ENCODE measurements at regions not wholly inside any gene's neighbourhood (a gene's known extent, or its start where the extent isn't known, plus 50 kb on each side); places are given as distances from the start of the nearest gene placed in this dataset.

GRCh38 chr5:165739079-165739741, 2233.8 kb downstream of the MAT2B start:
- no peak overlapping the region for H3K4me3 ChIP-seq (ENCODE audit: insufficient read depth, low read depth, low read length, poor library complexity, severe bottlenecking)
- no peaks in the 10 kb centered on the region for H3K27me3 ChIP-seq (replicated peaks; ENCODE audit: control insufficient read depth, insufficient read depth, low read length, poor library complexity, severe bottlenecking)
- no peaks in the 10 kb centered on the region for H3K9me3 ChIP-seq (ENCODE audit: control insufficient read depth, low read length)
- no peak for DNase-seq
- no peak overlapping the region for H3K27ac ChIP-seq (ENCODE audit: insufficient read depth, low read length, poor library complexity, severe bottlenecking)
- H3K36me3 ChIP-seq (ENCODE audit: control insufficient read depth, insufficient read depth, low read length), result no peaks in the 10 kb centered on the region
- H3K4me1 ChIP-seq (ENCODE audit: control insufficient read depth, insufficient read depth, low read length, poor library complexity, severe bottlenecking), result no peaks in the 10 kb centered on the region

- Histone ChIP-seq H3K36me3 (ENCODE audit: control insufficient read depth, insufficient read depth, low read length) (no peaks in the 10 kb centered on the region), H3K4me1 (ENCODE audit: control insufficient read depth, insufficient read depth, low read length, poor library complexity, severe bottlenecking) (no peaks in the 10 kb centered on the region), H3K27ac (ENCODE audit: insufficient read depth, low read length, poor library complexity, severe bottlenecking) (no peak overlapping the region), H3K4me3 (ENCODE audit: insufficient read depth, low read depth, low read length, poor library complexity, severe bottlenecking) (no peak overlapping the region), H3K27me3 (replicated peaks; ENCODE audit: control insufficient read depth, insufficient read depth, low read length, poor library complexity, severe bottlenecking) (no peaks in the 10 kb centered on the region), H3K9me3 (ENCODE audit: control insufficient read depth, low read length) (no peaks in the 10 kb centered on the region)
- no peak for DNase-seq
Observed at GRCh38 chr5:165757791-165758190, 2252.4 kb downstream of the MAT2B start.

- no peaks in the 10 kb centered on the region for H3K27me3 ChIP-seq (replicated peaks; ENCODE audit: control insufficient read depth, insufficient read depth, low read length, poor library complexity, severe bottlenecking)
- no peak overlapping the region for H3K27ac ChIP-seq (ENCODE audit: insufficient read depth, low read length, poor library complexity, severe bottlenecking)
Observed at GRCh38 chr5:165775111-165775510, 2269.7 kb downstream of the MAT2B start.

GRCh38 chr5:165779505-165779904, 2274.1 kb downstream of the MAT2B start:
- Histone ChIP-seq H3K27me3 (replicated peaks; ENCODE audit: control insufficient read depth, insufficient read depth, low read length, poor library complexity, severe bottlenecking) (no peaks in the 10 kb centered on the region), H3K36me3 (ENCODE audit: control insufficient read depth, insufficient read depth, low read length) (no peaks in the 10 kb centered on the region), H3K27ac (ENCODE audit: insufficient read depth, low read length, poor library complexity, severe bottlenecking) (no peak overlapping the region), H3K9me3 (ENCODE audit: control insufficient read depth, low read length) (no peaks in the 10 kb centered on the region), H3K4me3 (ENCODE audit: insufficient read depth, low read depth, low read length, poor library complexity, severe bottlenecking) (no peak overlapping the region), H3K4me1 (ENCODE audit: control insufficient read depth, insufficient read depth, low read length, poor library complexity, severe bottlenecking) (no peaks in the 10 kb centered on the region)
- no peak for DNase-seq

More at GRCh38 chr5:165775111-165775510, 2269.7 kb downstream of the MAT2B start:
- DNase-seq, result no peak
- Histone ChIP-seq H3K4me3 (ENCODE audit: insufficient read depth, low read depth, low read length, poor library complexity, severe bottlenecking) (no peak overlapping the region), H3K4me1 (ENCODE audit: control insufficient read depth, insufficient read depth, low read length, poor library complexity, severe bottlenecking) (no peaks in the 10 kb centered on the region), H3K36me3 (ENCODE audit: control insufficient read depth, insufficient read depth, low read length) (no peaks in the 10 kb centered on the region), H3K9me3 (ENCODE audit: control insufficient read depth, low read length) (no peaks in the 10 kb centered on the region)

- Histone ChIP-seq H3K27me3 (replicated peaks; ENCODE audit: control insufficient read depth, insufficient read depth, low read length, poor library complexity, severe bottlenecking) (no peaks in the 10 kb centered on the region), H3K9me3 (ENCODE audit: control insufficient read depth, low read length) (no peaks in the 10 kb centered on the region), H3K4me1 (ENCODE audit: control insufficient read depth, insufficient read depth, low read length, poor library complexity, severe bottlenecking) (no peaks in the 10 kb centered on the region), H3K36me3 (ENCODE audit: control insufficient read depth, insufficient read depth, low read length) (no peaks in the 10 kb centered on the region), H3K4me3 (ENCODE audit: insufficient read depth, low read depth, low read length, poor library complexity, severe bottlenecking) (no peak overlapping the region), H3K27ac (ENCODE audit: insufficient read depth, low read length, poor library complexity, severe bottlenecking) (no peak overlapping the region)
- DNase-seq, result no peak
Observed at GRCh38 chr5:165780901-165781300, 2275.5 kb downstream of the MAT2B start.

GRCh38 chr5:165781738-165782137, 2276.3 kb downstream of the MAT2B start:
- H3K36me3 ChIP-seq (ENCODE audit: control insufficient read depth, insufficient read depth, low read length), result no peaks in the 10 kb centered on the region
- DNase-seq, result no peak
- no peak overlapping the region for H3K4me3 ChIP-seq (ENCODE audit: insufficient read depth, low read depth, low read length, poor library complexity, severe bottlenecking)
- no peak overlapping the region for H3K27ac ChIP-seq (ENCODE audit: insufficient read depth, low read length, poor library complexity, severe bottlenecking)
- no peaks in the 10 kb centered on the region for H3K4me1 ChIP-seq (ENCODE audit: control insufficient read depth, insufficient read depth, low read length, poor library complexity, severe bottlenecking)
- no peaks in the 10 kb centered on the region for H3K27me3 ChIP-seq (replicated peaks; ENCODE audit: control insufficient read depth, insufficient read depth, low read length, poor library complexity, severe bottlenecking)
- H3K9me3 ChIP-seq (ENCODE audit: control insufficient read depth, low read length), result no peaks in the 10 kb centered on the region

GRCh38 chr5:165783024-165783423, 2277.6 kb downstream of the MAT2B start:
- Histone ChIP-seq H3K27me3 (replicated peaks; ENCODE audit: control insufficient read depth, insufficient read depth, low read length, poor library complexity, severe bottlenecking) (no peaks in the 10 kb centered on the region), H3K36me3 (ENCODE audit: control insufficient read depth, insufficient read depth, low read length) (no peaks in the 10 kb centered on the region), H3K27ac (ENCODE audit: insufficient read depth, low read length, poor library complexity, severe bottlenecking) (no peak overlapping the region), H3K4me3 (ENCODE audit: insufficient read depth, low read depth, low read length, poor library complexity, severe bottlenecking) (no peak overlapping the region), H3K9me3 (ENCODE audit: control insufficient read depth, low read length) (no peaks in the 10 kb centered on the region), H3K4me1 (ENCODE audit: control insufficient read depth, insufficient read depth, low read length, poor library complexity, severe bottlenecking) (no peaks in the 10 kb centered on the region)
- DNase-seq, result no peak

- H3K4me1 ChIP-seq (ENCODE audit: control insufficient read depth, insufficient read depth, low read length, poor library complexity, severe bottlenecking), result no peaks in the 10 kb centered on the region
- H3K4me3 ChIP-seq (ENCODE audit: insufficient read depth, low read depth, low read length, poor library complexity, severe bottlenecking), result no peak overlapping the region
- no peaks in the 10 kb centered on the region for H3K36me3 ChIP-seq (ENCODE audit: control insufficient read depth, insufficient read depth, low read length)
- no peaks in the 10 kb centered on the region for H3K9me3 ChIP-seq (ENCODE audit: control insufficient read depth, low read length)
- no peak overlapping the region for H3K27ac ChIP-seq (ENCODE audit: insufficient read depth, low read length, poor library complexity, severe bottlenecking)
- no peak for DNase-seq
- H3K27me3 ChIP-seq (replicated peaks; ENCODE audit: control insufficient read depth, insufficient read depth, low read length, poor library complexity, severe bottlenecking), result no peaks in the 10 kb centered on the region
Observed at GRCh38 chr5:165786073-165786472, 2280.7 kb downstream of the MAT2B start.

- Histone ChIP-seq H3K27ac (ENCODE audit: insufficient read depth, low read length, poor library complexity, severe bottlenecking) (no peak overlapping the region), H3K9me3 (ENCODE audit: control insufficient read depth, low read length) (no peaks in the 10 kb centered on the region), H3K27me3 (replicated peaks; ENCODE audit: control insufficient read depth, insufficient read depth, low read length, poor library complexity, severe bottlenecking) (no peaks in the 10 kb centered on the region), H3K36me3 (ENCODE audit: control insufficient read depth, insufficient read depth, low read length) (no peaks in the 10 kb centered on the region), H3K4me1 (ENCODE audit: control insufficient read depth, insufficient read depth, low read length, poor library complexity, severe bottlenecking) (no peaks in the 10 kb centered on the region), H3K4me3 (ENCODE audit: insufficient read depth, low read depth, low read length, poor library complexity, severe bottlenecking) (no peak overlapping the region)
- DNase-seq, result no peak
Observed at GRCh38 chr5:165795073-165795472, 2289.7 kb downstream of the MAT2B start.

GRCh38 chr5:165805756-165806155, 2300.3 kb downstream of the MAT2B start:
- Histone ChIP-seq H3K4me3 (ENCODE audit: insufficient read depth, low read depth, low read length, poor library complexity, severe bottlenecking) (no peak overlapping the region), H3K36me3 (ENCODE audit: control insufficient read depth, insufficient read depth, low read length) (no peaks in the 10 kb centered on the region), H3K4me1 (ENCODE audit: control insufficient read depth, insufficient read depth, low read length, poor library complexity, severe bottlenecking) (no peaks in the 10 kb centered on the region), H3K27me3 (replicated peaks; ENCODE audit: control insufficient read depth, insufficient read depth, low read length, poor library complexity, severe bottlenecking) (no peaks in the 10 kb centered on the region), H3K9me3 (ENCODE audit: control insufficient read depth, low read length) (peaks cover 4% of the 10 kb centered on the region), H3K27ac (ENCODE audit: insufficient read depth, low read length, poor library complexity, severe bottlenecking) (no peak overlapping the region)
- no peak for DNase-seq

Data from effector memory CD4-positive, alpha-beta T cell (primary cell).